ENCODE measurements at regions not wholly inside any gene's neighbourhood (a gene's known extent, or its start where the extent isn't known, plus 50 kb on each side); places are given as distances from the start of the nearest gene placed in this dataset.
"Not testable (repeated sequence)": the region's sequence is repeated elsewhere in the genome, so short reads cannot be mapped to it uniquely, and the experiment has no call there.

DNA sequence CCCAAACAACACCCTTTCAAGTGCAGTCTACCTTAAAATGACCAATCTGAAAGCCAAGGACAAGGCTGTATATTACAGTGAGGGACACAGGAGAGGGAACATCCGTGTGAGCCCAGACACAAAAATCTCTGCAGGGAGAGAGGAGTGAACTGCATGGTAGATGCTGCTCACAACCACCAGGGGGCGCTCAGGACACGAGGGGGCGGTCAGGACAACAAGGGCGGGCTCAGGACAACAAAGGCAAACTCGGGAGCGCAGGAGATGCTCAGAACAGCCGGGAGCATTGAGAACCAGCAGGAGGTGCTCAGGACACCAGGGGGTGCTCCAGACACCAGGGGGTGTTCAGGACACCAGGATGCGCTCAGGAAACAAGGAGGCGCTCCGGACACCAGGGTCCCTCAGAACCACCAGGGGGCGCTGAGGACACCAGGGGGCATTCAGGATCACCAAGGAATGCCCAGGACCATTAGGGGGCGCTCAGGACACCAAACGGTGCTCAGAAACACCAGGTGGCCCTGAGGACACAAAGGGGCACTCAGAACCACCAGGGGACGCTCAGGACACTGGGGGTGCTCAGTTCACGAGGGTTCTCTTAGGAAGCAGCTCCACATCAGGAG is 357.0 kb downstream of the TP53TG3F start:
- in situ Hi-C loops (cut with HindIII; ENCODE audit: low pct_unique_long_range_greater_than_20kb, low sequenced_read_pairs); DNase-seq (ENCODE audit: low read depth): not testable (repeated sequence)

DNA sequence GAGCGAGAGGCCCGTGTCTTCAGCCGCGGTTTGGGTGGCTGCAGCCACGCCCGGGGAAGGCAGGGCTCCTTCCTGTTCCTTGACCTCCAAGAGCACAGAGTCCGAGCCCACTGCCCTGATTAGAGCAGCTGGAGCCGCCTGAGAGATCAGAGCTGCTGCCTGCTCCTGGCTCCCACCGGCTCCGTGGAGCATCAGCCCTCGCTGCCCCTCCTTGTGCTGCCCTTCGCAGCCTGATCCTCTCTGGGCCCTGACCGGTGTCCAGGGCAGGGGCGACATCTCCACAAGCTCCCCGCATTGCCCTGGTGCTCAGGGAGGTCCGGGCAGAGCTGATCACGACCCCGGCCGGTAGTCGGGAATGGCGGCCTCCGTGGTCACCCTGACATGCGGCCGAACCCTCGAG is 365.3 kb downstream of the TP53TG3F start:
- in situ Hi-C loops (cut with HindIII; ENCODE audit: low pct_unique_long_range_greater_than_20kb, low sequenced_read_pairs); DNase-seq (ENCODE audit: low read depth): not testable (repeated sequence)

DNA sequence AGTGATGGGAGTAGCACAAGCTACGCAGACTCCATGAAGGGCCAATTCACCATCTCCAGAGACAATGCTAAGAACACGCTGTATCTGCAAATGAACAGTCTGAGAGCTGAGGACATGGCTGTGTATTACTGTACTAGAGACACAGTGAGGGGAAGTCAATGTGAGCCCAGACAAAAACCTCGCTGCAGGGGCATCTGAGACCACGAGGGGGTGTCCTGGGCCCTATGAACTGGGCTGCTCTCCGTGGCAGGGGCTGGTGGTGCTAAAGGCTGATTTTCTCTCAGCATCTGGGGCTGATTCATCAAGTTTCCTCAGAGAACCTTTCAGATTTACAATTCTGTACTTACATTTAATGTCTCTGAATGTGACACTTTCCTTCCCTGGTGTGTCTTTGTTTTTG is 368.1 kb downstream of the TP53TG3F start:
- DNase-seq (ENCODE audit: low read depth); in situ Hi-C loops (cut with HindIII; ENCODE audit: low pct_unique_long_range_greater_than_20kb, low sequenced_read_pairs): not testable (repeated sequence)

DNA sequence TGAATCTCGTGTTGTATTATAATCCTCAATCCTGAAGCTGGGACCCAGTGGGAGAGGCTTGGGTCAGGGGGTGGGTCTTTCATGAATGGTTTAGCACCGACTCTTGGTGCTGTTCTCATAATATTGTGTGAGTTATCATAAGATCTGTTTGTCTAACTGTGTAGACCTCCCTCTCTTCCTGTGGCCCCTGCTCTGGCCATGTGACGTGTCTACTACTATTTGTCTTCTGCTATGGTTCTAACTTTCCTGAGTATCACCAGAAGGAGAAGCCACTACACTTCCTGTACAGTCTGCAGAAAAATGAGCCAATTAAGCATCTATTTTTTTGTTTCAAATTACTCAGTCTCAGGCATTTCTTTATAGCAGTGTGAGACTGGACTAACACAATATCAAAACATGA is 379.7 kb downstream of the TP53TG3F start:
- in situ Hi-C loops (cut with HindIII; ENCODE audit: low pct_unique_long_range_greater_than_20kb, low sequenced_read_pairs); DNase-seq (ENCODE audit: low read depth): not testable (repeated sequence)

DNA sequence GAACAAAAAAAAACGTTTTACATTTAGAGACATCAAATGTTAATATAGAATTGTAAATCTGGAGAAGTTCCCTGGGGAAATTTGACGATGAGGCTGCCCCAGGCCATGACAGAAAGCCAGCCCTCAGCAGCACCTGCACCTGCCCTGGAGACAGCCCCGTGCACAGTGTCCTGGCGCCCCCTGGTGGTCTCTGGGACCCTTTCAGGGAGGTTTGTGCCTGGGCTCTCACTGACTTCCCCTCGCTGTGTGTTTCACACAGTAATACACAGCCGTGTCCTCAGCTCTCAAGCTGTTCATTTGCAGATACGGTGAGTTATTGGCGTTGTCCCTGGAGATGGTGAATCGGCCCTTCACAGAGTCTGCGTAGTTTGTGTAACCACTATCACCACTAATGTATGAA is 385.1 kb downstream of the TP53TG3F start:
- DNase-seq (ENCODE audit: low read depth); in situ Hi-C loops (cut with HindIII; ENCODE audit: low pct_unique_long_range_greater_than_20kb, low sequenced_read_pairs): not testable (repeated sequence)

Measured in Caki2 (cell line).